ENCODE measurements at regions not wholly inside any gene's neighbourhood (a gene's known extent, or its start where the extent isn't known, plus 50 kb on each side); places are given as distances from the start of the nearest gene placed in this dataset.

DNA sequence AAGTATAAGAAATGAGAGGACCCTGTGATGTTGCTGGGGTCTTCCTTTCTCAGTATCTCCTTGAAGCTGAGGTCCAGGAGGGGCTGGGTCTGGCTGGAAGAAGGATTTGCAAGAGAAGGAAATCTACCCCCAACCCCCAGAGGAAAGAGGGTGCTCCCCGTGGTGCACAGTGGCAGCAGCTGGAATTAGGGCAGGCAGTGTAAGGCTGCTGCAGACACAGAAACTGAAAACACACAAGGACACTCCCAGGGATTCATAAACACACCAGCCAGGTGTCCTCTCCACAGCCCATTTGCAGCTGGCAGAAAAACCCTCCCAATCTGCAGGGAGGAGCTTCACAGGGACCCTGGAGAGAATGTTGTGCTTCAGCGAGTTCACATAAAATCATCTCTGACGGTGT, 297.2 kb downstream of the CDH26 start:
- no peak for DNase-seq
- peaks cover 5% of the 10 kb centered on the region for H3K27me3 Mint-ChIP-seq (ENCODE audit: unreplicated experiment)
- no peak overlapping the region for H3K4me3 Mint-ChIP-seq (ENCODE audit: unreplicated experiment)
- H3K4me1 Mint-ChIP-seq (ENCODE audit: low read depth, unreplicated experiment), result no peaks in the 10 kb centered on the region
- no peaks in the 10 kb centered on the region for H3K9me3 Mint-ChIP-seq (ENCODE audit: unreplicated experiment)
- no peak for TF ChIP-seq CTCF (IDR thresholded peaks at IDR 0.05; ENCODE audit: partially characterized antibody, unreplicated experiment)
- no peak overlapping the region for H3K27ac Mint-ChIP-seq (ENCODE audit: unreplicated experiment)
- no peaks in the 10 kb centered on the region for H3K36me3 Mint-ChIP-seq (ENCODE audit: unreplicated experiment)

DNA sequence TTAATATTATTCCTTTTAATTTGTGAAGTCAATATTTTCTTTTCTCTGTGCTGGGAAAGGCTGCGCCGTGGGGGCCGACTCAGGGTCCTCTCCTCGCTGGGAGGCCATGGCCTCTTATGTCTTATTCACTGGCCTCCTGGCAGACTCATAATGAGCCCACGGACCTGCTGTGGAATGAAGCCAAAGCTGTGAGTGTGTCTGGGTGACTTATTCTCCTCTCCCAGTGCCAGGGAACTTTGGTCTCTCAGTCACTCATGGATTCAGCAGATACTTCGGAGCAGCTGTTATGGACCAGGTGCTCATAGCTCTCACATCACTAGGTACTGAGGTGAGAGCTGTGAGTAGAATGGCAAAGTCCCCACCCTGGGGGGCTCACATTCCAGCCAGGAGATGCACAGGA, 297.6 kb downstream of the CDH26 start:
- Mint-ChIP-seq H3K36me3 (ENCODE audit: unreplicated experiment) (no peaks in the 10 kb centered on the region), H3K4me3 (ENCODE audit: unreplicated experiment) (no peak overlapping the region), H3K27me3 (ENCODE audit: unreplicated experiment) (peaks cover 5% of the 10 kb centered on the region), H3K27ac (ENCODE audit: unreplicated experiment) (no peak overlapping the region), H3K4me1 (ENCODE audit: low read depth, unreplicated experiment) (no peaks in the 10 kb centered on the region), H3K9me3 (ENCODE audit: unreplicated experiment) (no peaks in the 10 kb centered on the region)
- DNase-seq, result no peak
- TF ChIP-seq CTCF (IDR thresholded peaks at IDR 0.05; ENCODE audit: partially characterized antibody, unreplicated experiment), result no peak

DNA sequence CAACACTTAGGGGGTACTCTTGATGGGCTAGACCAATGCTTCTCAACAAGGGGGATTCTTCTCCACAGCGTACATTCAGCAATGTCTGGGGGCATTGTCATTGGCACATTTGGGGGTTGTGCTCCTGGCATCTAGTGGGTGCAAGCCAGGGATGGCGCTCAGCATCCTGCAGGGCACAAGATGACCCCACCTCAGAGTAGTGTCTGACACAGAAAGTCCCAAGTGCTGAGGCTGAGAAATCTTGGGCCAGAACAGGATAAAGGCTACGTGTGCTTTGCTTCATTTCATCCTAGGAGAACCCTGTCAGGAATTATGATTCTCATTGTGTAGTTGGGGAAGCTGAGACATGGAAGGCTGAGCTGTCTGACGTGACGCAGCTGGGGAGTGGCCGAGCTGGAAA, 298.6 kb downstream of the CDH26 start:
- H3K27me3 Mint-ChIP-seq (ENCODE audit: unreplicated experiment), result peaks cover 5% of the 10 kb centered on the region
- no peaks in the 10 kb centered on the region for H3K36me3 Mint-ChIP-seq (ENCODE audit: unreplicated experiment)

DNA sequence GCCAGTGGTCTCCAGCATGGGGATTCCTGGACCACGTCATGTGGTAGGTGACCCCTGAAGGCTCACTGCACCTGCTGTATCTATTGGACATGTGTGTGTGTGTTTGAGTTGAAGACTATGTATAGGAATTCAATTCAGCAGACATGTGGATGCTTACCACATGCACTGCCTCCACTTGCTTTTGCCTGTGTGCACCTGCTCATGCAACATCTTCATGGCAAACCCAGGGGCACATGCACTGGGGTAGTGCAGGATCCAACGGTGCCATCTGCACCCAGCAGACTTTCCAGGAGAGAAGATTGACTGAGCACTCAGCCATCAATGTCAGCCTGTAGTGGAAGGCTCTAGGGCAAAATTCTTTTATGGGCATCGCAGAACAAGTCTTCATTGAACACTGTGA, 299.4 kb downstream of the CDH26 start:
- no peaks in the 10 kb centered on the region for H3K4me1 Mint-ChIP-seq (ENCODE audit: low read depth, unreplicated experiment)
- no peaks in the 10 kb centered on the region for H3K36me3 Mint-ChIP-seq (ENCODE audit: unreplicated experiment)
- TF ChIP-seq CTCF (IDR thresholded peaks at IDR 0.05; ENCODE audit: partially characterized antibody, unreplicated experiment), result no peak
- no peak overlapping the region for H3K4me3 Mint-ChIP-seq (ENCODE audit: unreplicated experiment)
- no peak overlapping the region for H3K27ac Mint-ChIP-seq (ENCODE audit: unreplicated experiment)
- no peak for DNase-seq
- peaks cover 5% of the 10 kb centered on the region for H3K27me3 Mint-ChIP-seq (ENCODE audit: unreplicated experiment)
- no peaks in the 10 kb centered on the region for H3K9me3 Mint-ChIP-seq (ENCODE audit: unreplicated experiment)

More for the DNA sequence above, 298.6 kb downstream of the CDH26 start:
- H3K4me3 Mint-ChIP-seq (ENCODE audit: unreplicated experiment), result no peak overlapping the region
- no peak for DNase-seq
- H3K4me1 Mint-ChIP-seq (ENCODE audit: low read depth, unreplicated experiment), result no peaks in the 10 kb centered on the region
- no peak for TF ChIP-seq CTCF (IDR thresholded peaks at IDR 0.05; ENCODE audit: partially characterized antibody, unreplicated experiment)
- no peaks in the 10 kb centered on the region for H3K9me3 Mint-ChIP-seq (ENCODE audit: unreplicated experiment)
- no peak overlapping the region for H3K27ac Mint-ChIP-seq (ENCODE audit: unreplicated experiment)

- Mint-ChIP-seq H3K27me3 (ENCODE audit: unreplicated experiment) (peaks cover 5% of the 10 kb centered on the region), H3K4me1 (ENCODE audit: low read depth, unreplicated experiment) (no peaks in the 10 kb centered on the region), H3K27ac (ENCODE audit: unreplicated experiment) (no peak overlapping the region), H3K36me3 (ENCODE audit: unreplicated experiment) (no peaks in the 10 kb centered on the region), H3K4me3 (ENCODE audit: unreplicated experiment) (no peak overlapping the region), H3K9me3 (ENCODE audit: unreplicated experiment) (no peaks in the 10 kb centered on the region)
- no peak for TF ChIP-seq CTCF (IDR thresholded peaks at IDR 0.05; ENCODE audit: partially characterized antibody, unreplicated experiment)
- DNase-seq, result no peak
Observed at GRCh38 chr20:60258255-60258863, 300.1 kb downstream of the CDH26 start.
